ENCODE measurements at regions not wholly inside any gene's neighbourhood (a gene's known extent, or its start where the extent isn't known, plus 50 kb on each side); places are given as distances from the start of the nearest gene placed in this dataset.

- TF ChIP-seq MYC (IDR thresholded peaks at IDR 0.05; ENCODE audit: low read depth, low read length) (no peak), CTCF (IDR thresholded peaks at IDR 0.05; ENCODE audit: extremely low read depth in 1 of 2, insufficient read depth in 1 of 2, low read depth in 1 of 2, low read length in 2 of 2) (no peak), GATA2 (IDR thresholded peaks at IDR 0.05; ENCODE audit: insufficient read depth, insufficient read length, low read depth, low read length) (no peak), EZH2 (IDR thresholded peaks at IDR 0.05; ENCODE audit: borderline replicate concordance, low read depth, low read length, severe bottlenecking) (no peak), FOS (IDR thresholded peaks at IDR 0.05; ENCODE audit: borderline replicate concordance, insufficient read depth, low read length) (no peak), JUN (IDR thresholded peaks at IDR 0.05; ENCODE audit: borderline replicate concordance, insufficient read depth, insufficient read length, low read depth) (no peak), POLR2AphosphoS5 (IDR thresholded peaks at IDR 0.05; ENCODE audit: insufficient read depth, low read depth, low read length) (no peak), POLR2A (IDR thresholded peaks at IDR 0.05; ENCODE audit: low read depth, low read length) (no peak), MAX (IDR thresholded peaks at IDR 0.05; ENCODE audit: insufficient read depth, insufficient read length) (no peak)
- dilution Hi-C loops (cut with MboI; ENCODE audit: extremely low pct_ligation_motif_present, low sequenced_read_pairs): no loop called here
Observed at GRCh38 chr14:76577090-76577489, 184.2 kb upstream of the VASH1 start.

More at GRCh38 chr14:76577090-76577489, 184.2 kb upstream of the VASH1 start:
- no peak overlapping the region for H3K27ac ChIP-seq (ENCODE audit: insufficient read depth, low read depth, low read length)
- H3K9me3 ChIP-seq (replicated peaks; ENCODE audit: control insufficient read depth, insufficient read depth, low read length): no peaks in the 10 kb centered on the region
- no peak for FAIRE-seq
- no peaks in the 10 kb centered on the region for H3K36me3 ChIP-seq (ENCODE audit: control insufficient read depth in 2 of 2, extremely low read depth in 1 of 2, insufficient read depth in 2 of 2, low read length in 2 of 2)
- no peaks in the 10 kb centered on the region for H3K27me3 ChIP-seq (ENCODE audit: control insufficient read depth in 2 of 2, insufficient read depth in 2 of 2, low read length in 2 of 2)
- no peak for DNase-seq (ENCODE audit: low read depth, low spot score)
- BruUV-seq (replicated peaks): no TSS peak
- no peak overlapping the region for H3K9ac ChIP-seq (replicated peaks; ENCODE audit: extremely low read depth, insufficient read depth, low read length)
- H3K4me1 ChIP-seq (ENCODE audit: control insufficient read depth, extremely low read depth, insufficient read depth, low read length): peaks cover 2% of the 10 kb centered on the region
- ChIA-PET CTCF (no interaction called here), POLR2A (no interaction called here)
- H3K4me3 ChIP-seq (replicated peaks in 1 of 3; ENCODE audit: insufficient read depth in 1 of 3, low read depth in 1 of 3, low read length in 3 of 3): no peak overlapping the region
- no peaks in the 10 kb centered on the region for H4K20me1 ChIP-seq (replicated peaks; ENCODE audit: control insufficient read depth, extremely low read depth, insufficient read depth, low read length)
- no peak overlapping the region for H2AFZ ChIP-seq (ENCODE audit: low read depth, low read length)
- H3K9me1 ChIP-seq (replicated peaks; ENCODE audit: control insufficient read depth, extremely low read depth, insufficient read depth, low read length): no peaks in the 10 kb centered on the region
- no peak overlapping the region for H3K4me2 ChIP-seq (ENCODE audit: insufficient read depth, low read length)
- no peaks in the 10 kb centered on the region for H3K79me2 ChIP-seq (ENCODE audit: control insufficient read depth, insufficient read depth, low read length)
- intact Hi-C loops (cut with micrococcal nuclease): no loop called here
